HG03342 (cell line): ENCODE measurements at regions not wholly inside any gene's neighbourhood (a gene's known extent, or its start where the extent isn't known, plus 50 kb on each side); places are given as distances from the start of the nearest gene placed in this dataset.
"Not testable (repeated sequence)": the region's sequence is repeated elsewhere in the genome, so short reads cannot be mapped to it uniquely, and the experiment has no call there.

Experiments
- ATAC-seq: cut with Tn5 transposase; IDR thresholded peaks from one replicate; pipeline ENCODE4 v1.9.1; 2021; ENCODE audit warnings: mild to moderate bottlenecking, moderate library complexity; ENCODE audit not compliant: unreplicated experiment

- not testable (repeated sequence) for ATAC-seq
Observed at GRCh38 chr2:87685558-87685957, 62.3 kb upstream of the PLGLB2 start.

GRCh38 chr2:87686873-87687549 is 60.9 kb upstream of the PLGLB2 start:
- not testable (repeated sequence) for ATAC-seq

- ATAC-seq, result not testable (repeated sequence)
Observed at GRCh38 chr2:87687550-87688270, 60.2 kb upstream of the PLGLB2 start.

GRCh38 chr2:87691899-87692592 is 55.8 kb upstream of the PLGLB2 start:
- not testable (repeated sequence) for ATAC-seq

- ATAC-seq, result not testable (repeated sequence)
Observed at GRCh38 chr2:87692914-87693313, 55.0 kb upstream of the PLGLB2 start.

GRCh38 chr2:87693882-87694281 is 54.0 kb upstream of the PLGLB2 start:
- ATAC-seq, result not testable (repeated sequence)

GRCh38 chr2:87695596-87696323 is 52.1 kb upstream of the PLGLB2 start:
- ATAC-seq, result not testable (repeated sequence)
